ENCODE measurements at regions not wholly inside any gene's neighbourhood (a gene's known extent, or its start where the extent isn't known, plus 50 kb on each side); places are given as distances from the start of the nearest gene placed in this dataset.

GRCh38 chr10:23768281-23768680 is 329.4 kb downstream of the OTUD1 start:
- Histone ChIP-seq H3K9ac (ENCODE audit: low read length) (no peak overlapping the region), H3K79me2 (ENCODE audit: insufficient read depth, low read length) (no peaks in the 10 kb centered on the region), H3K4me3 (ENCODE audit: insufficient read depth, low read depth, low read length) (no peak overlapping the region), H2AFZ (ENCODE audit: low read depth, low read length) (no peak overlapping the region), H3K27ac (ENCODE audit: low read depth, low read length) (no peak overlapping the region), H3K9me3 (ENCODE audit: insufficient read depth, low read depth, low read length) (no peaks in the 10 kb centered on the region), H4K20me1 (ENCODE audit: insufficient read depth, low read length) (no peaks in the 10 kb centered on the region), H3K27me3 (ENCODE audit: insufficient read depth, low read length) (no peaks in the 10 kb centered on the region), H3K36me3 (ENCODE audit: insufficient read depth, low read length) (no peaks in the 10 kb centered on the region), H3K4me1 (ENCODE audit: insufficient read depth, low read length) (no peaks in the 10 kb centered on the region), H3K4me2 (ENCODE audit: low read length) (no peak overlapping the region)
- FAIRE-seq (no peak), DNase-seq (ENCODE audit: low read depth) (no peak)
- Mint-ChIP-seq H3K4me3 (ENCODE audit: unreplicated experiment) (no peak overlapping the region), H3K27ac (ENCODE audit: unreplicated experiment) (no peak overlapping the region), H3K4me1 (ENCODE audit: low read depth, unreplicated experiment) (no peaks in the 10 kb centered on the region), H3K9me3 (ENCODE audit: unreplicated experiment) (peaks cover 9% of the 10 kb centered on the region), H3K27me3 (ENCODE audit: low read depth, unreplicated experiment) (peaks cover 10% of the 10 kb centered on the region), H3K36me3 (ENCODE audit: low read depth, unreplicated experiment) (no peaks in the 10 kb centered on the region)
- TF ChIP-seq CTCF (IDR thresholded peaks at IDR 0.05; ENCODE audit: insufficient read depth, low read depth, low read length), result no peak
- TF ChIP-seq EZH2 (IDR thresholded peaks at IDR 0.05; ENCODE audit: insufficient read depth, low read length), result no peak

GRCh38 chr10:23777153-23777552 is 338.3 kb downstream of the OTUD1 start:
- Histone ChIP-seq H3K27me3 (ENCODE audit: insufficient read depth, low read length) (no peaks in the 10 kb centered on the region), H3K4me3 (ENCODE audit: insufficient read depth, low read depth, low read length) (no peak overlapping the region), H3K36me3 (ENCODE audit: insufficient read depth, low read length) (no peaks in the 10 kb centered on the region), H3K9me3 (ENCODE audit: insufficient read depth, low read depth, low read length) (no peaks in the 10 kb centered on the region), H3K79me2 (ENCODE audit: insufficient read depth, low read length) (no peaks in the 10 kb centered on the region), H4K20me1 (ENCODE audit: insufficient read depth, low read length) (no peaks in the 10 kb centered on the region), H3K9ac (ENCODE audit: low read length) (no peak overlapping the region), H3K27ac (ENCODE audit: low read depth, low read length) (no peak overlapping the region), H3K4me1 (ENCODE audit: insufficient read depth, low read length) (no peaks in the 10 kb centered on the region), H3K4me2 (ENCODE audit: low read length) (no peak overlapping the region), H2AFZ (ENCODE audit: low read depth, low read length) (no peak overlapping the region)
- DNase-seq (ENCODE audit: low read depth), result no peak
- no peak for FAIRE-seq
- Mint-ChIP-seq H3K4me1 (ENCODE audit: low read depth, unreplicated experiment) (peaks cover 2% of the 10 kb centered on the region), H3K4me3 (ENCODE audit: unreplicated experiment) (no peak overlapping the region), H3K27me3 (ENCODE audit: low read depth, unreplicated experiment) (peaks cover 2% of the 10 kb centered on the region), H3K9me3 (ENCODE audit: unreplicated experiment) (peaks cover 3% of the 10 kb centered on the region), H3K27ac (ENCODE audit: unreplicated experiment) (no peak overlapping the region), H3K36me3 (ENCODE audit: low read depth, unreplicated experiment) (no peaks in the 10 kb centered on the region)
- TF ChIP-seq CTCF (IDR thresholded peaks at IDR 0.05; ENCODE audit: insufficient read depth, low read depth, low read length), result no peak
- TF ChIP-seq EZH2 (IDR thresholded peaks at IDR 0.05; ENCODE audit: insufficient read depth, low read length), result no peak

- no peak overlapping the region for H3K4me3 ChIP-seq (ENCODE audit: insufficient read depth, low read depth, low read length)
- no peak overlapping the region for H3K4me2 ChIP-seq (ENCODE audit: low read length)
- DNase-seq (ENCODE audit: low read depth), result no peak
- H3K36me3 ChIP-seq (ENCODE audit: insufficient read depth, low read length), result no peaks in the 10 kb centered on the region
- H3K79me2 ChIP-seq (ENCODE audit: insufficient read depth, low read length), result no peaks in the 10 kb centered on the region
- H3K27me3 ChIP-seq (ENCODE audit: insufficient read depth, low read length), result no peaks in the 10 kb centered on the region
- no peak for TF ChIP-seq CTCF (IDR thresholded peaks at IDR 0.05; ENCODE audit: insufficient read depth, low read depth, low read length)
- TF ChIP-seq EZH2 (IDR thresholded peaks at IDR 0.05; ENCODE audit: insufficient read depth, low read length), result no peak
- Mint-ChIP-seq H3K4me3 (ENCODE audit: unreplicated experiment) (no peak overlapping the region), H3K4me1 (ENCODE audit: low read depth, unreplicated experiment) (peaks cover 2% of the 10 kb centered on the region), H3K36me3 (ENCODE audit: low read depth, unreplicated experiment) (no peaks in the 10 kb centered on the region), H3K27me3 (ENCODE audit: low read depth, unreplicated experiment) (no peaks in the 10 kb centered on the region), H3K27ac (ENCODE audit: unreplicated experiment) (no peak overlapping the region), H3K9me3 (ENCODE audit: unreplicated experiment) (no peaks in the 10 kb centered on the region)
- no peaks in the 10 kb centered on the region for H4K20me1 ChIP-seq (ENCODE audit: insufficient read depth, low read length)
- H2AFZ ChIP-seq (ENCODE audit: low read depth, low read length), result no peak overlapping the region
- FAIRE-seq, result no peak
- H3K4me1 ChIP-seq (ENCODE audit: insufficient read depth, low read length), result no peaks in the 10 kb centered on the region
- H3K9ac ChIP-seq (ENCODE audit: low read length), result no peak overlapping the region
- H3K27ac ChIP-seq (ENCODE audit: low read depth, low read length), result no peak overlapping the region
- H3K9me3 ChIP-seq (ENCODE audit: insufficient read depth, low read depth, low read length), result no peaks in the 10 kb centered on the region
These were observed 340.4 kb downstream of the OTUD1 start for GRCh38 chr10:23779301-23779700.

All from astrocyte (in vitro differentiated cells and primary cell).